GM19467 (cell line): ENCODE measurements at regions not wholly inside any gene's neighbourhood (a gene's known extent, or its start where the extent isn't known, plus 50 kb on each side); places are given as distances from the start of the nearest gene placed in this dataset.
A peak's percentile ranks its signal among the peaks of the same experiment; 100 is the strongest.
"Not testable (repeated sequence)": the region's sequence is repeated elsewhere in the genome, so short reads cannot be mapped to it uniquely, and the experiment has no call there.

Experiments used
- ATAC-seq: cut with Tn5 transposase; IDR thresholded peaks from one replicate; pipeline ENCODE4 v1.9.1; 2021; ENCODE audit warnings: mild to moderate bottlenecking, moderate library complexity; ENCODE audit not compliant: unreplicated experiment

- ATAC-seq: no peak
Measured at GRCh38 chr6:112574190-112574589, 227.1 kb downstream of the RFPL4B start.

GRCh38 chr6:112575309-112575834 lies 228.2 kb downstream of the RFPL4B start:
- no peak for ATAC-seq

GRCh38 chr6:112576423-112576822 lies 229.3 kb downstream of the RFPL4B start:
- ATAC-seq: no peak

DNA sequence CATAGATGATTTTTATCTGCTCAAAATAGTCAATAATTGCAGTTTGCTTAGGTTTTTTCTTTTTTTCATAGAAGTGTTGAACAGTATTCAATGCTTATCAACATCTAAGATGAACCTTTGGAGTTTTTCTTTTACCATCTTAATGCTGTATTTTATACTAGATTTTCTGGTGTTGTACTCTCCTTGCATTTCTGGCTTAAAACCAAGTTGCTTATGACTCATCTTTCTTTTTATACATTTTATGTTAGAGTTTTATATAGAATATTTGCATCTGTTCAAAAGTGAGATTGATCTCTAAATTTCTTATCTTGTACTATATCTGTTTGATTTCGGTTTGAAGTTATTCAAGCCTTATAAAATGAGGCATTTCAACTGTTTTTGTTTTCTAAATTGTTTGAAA lies 232.5 kb downstream of the RFPL4B start:
- ATAC-seq: no peak

DNA sequence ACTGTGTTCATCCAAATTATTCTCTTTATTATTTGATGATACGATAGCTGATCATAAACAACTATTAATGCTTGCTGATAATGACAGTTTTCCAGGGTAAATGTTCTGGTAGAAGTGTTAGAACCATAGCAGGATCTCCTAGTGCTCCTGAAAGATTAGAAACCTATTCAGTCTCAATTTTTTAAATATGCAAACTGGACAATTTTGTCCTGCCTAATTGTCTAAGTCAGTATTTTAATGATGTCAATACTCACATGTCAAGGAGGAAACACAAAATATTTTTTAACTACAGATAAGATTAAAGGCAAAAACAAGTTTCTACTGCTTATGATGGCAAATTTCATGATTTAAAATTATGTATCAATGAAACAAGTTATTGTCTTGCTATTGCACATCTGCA lies 233.9 kb downstream of the RFPL4B start:
- ATAC-seq: no peak

GRCh38 chr6:112590326-112590725 lies 243.2 kb downstream of the RFPL4B start:
- no peak for ATAC-seq

DNA sequence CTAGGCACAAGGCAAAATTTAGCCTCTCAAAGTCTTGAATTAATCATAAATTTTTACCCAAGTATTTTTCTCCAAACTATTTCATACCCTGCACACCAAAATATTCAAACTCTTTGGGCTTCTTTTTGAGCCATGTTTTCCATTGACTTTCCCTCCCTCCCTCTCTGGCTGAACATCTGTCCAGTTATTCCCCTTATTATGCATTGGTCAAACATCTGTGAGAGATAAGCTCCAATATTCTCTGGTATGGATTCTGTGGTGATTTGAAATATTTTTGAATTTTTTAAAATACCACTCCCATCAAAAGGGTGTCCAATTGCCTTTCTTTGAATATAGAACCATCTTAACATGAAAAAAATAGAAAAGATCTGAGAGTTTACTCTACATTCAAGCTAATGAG lies 244.2 kb downstream of the RFPL4B start:
- no peak for ATAC-seq

- no peak for ATAC-seq
Measured at GRCh38 chr6:112592159-112592558, 245.0 kb downstream of the RFPL4B start.

- no peak for ATAC-seq
Measured at GRCh38 chr6:112594886-112595594, 247.9 kb downstream of the RFPL4B start.

DNA sequence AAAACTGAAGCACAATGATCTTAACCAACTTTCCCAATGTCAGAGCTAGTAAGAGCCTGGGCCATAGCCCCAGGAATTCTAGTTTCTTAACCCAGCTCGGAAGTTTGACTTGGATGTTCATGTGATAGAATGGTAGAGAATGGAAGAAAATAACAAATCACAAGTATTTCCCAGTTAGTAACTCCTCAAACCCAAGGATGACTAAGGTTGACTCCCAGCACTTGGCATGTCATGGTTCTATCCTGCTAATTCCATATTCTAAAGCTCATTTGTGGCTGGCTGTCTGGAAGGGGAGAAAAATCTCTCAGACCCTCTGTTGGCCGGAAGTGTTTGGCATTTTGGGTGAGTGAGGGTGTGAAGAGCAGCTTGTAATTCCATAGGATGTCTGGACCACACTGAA lies 248.7 kb downstream of the RFPL4B start:
- no peak for ATAC-seq

- ATAC-seq: no peak
Measured at GRCh38 chr6:112597176-112597575, 250.0 kb downstream of the RFPL4B start.

DNA sequence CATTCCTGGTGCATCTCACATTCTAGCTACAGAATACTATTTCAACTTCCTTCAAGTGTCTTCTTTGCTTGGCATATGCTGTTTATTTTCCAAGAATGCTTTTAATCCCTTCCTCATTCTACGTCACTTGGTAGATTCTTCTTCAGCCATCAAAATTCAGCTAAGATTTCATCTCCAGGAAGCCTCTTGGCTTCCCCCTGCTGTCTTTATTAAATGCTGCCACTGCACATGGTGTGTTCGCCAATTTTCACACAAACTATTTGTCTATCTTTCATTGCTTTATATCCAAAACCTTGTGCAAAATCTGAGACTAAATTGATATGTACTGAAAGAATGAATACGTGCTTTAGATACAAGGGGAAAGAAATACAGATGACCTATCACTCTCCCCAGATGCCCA lies 253.0 kb downstream of the RFPL4B start:
- no peak for ATAC-seq

DNA sequence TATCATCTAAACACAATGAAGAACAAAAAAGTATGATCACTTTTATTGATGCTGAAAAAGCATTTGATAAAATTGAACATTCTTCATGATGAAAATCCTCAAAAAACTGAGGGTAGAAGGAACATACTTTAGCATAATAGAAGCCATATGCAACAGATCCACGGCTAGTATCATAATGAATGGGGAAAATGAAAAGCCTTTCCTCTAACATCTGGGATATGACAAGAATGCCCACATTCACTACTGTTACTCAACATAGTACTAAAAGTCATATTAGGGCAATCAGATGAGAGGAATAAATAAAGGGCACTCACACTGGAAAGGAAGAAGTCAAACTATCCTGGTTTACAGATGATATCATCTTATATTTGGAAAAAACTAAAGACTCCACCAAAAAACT lies 256.6 kb downstream of the RFPL4B start:
- ATAC-seq: no peak

- no peak for ATAC-seq
Measured at GRCh38 chr6:112606656-112607435, 259.7 kb downstream of the RFPL4B start.

GRCh38 chr6:112608925-112609324 lies 261.8 kb downstream of the RFPL4B start:
- not testable (repeated sequence) for ATAC-seq

GRCh38 chr6:112613410-112613809 lies 266.3 kb downstream of the RFPL4B start:
- no peak for ATAC-seq

DNA sequence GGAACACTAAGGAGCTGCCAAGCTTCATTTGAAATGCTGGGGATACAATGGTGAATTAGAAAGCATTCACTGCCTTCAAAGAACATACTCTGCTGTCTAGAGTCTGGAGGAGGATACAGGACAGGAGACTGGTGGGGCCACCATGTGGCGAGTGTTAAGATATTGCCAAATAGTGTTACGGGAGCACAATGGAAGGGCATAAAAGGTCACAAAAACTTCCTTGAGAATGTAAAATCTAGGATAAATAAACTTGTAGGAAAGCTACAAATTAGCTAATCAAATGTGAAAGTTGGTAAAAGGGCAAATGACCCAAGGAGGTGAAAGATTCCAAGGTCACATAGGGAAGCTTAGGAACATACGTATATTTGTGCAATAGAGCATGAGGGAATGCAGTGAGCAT lies 271.7 kb downstream of the RFPL4B start:
- no peak for ATAC-seq

GRCh38 chr6:112620812-112621569 lies 273.9 kb downstream of the RFPL4B start:
- ATAC-seq: no peak

GRCh38 chr6:112622036-112622435 lies 274.9 kb downstream of the RFPL4B start:
- no peak for ATAC-seq

GRCh38 chr6:112626468-112627082 lies 279.4 kb downstream of the RFPL4B start:
- ATAC-seq: peak; percentile 73

- ATAC-seq: no peak
Measured at GRCh38 chr6:112634376-112634775, 287.2 kb downstream of the RFPL4B start.
